IPS DF 4.7 (cell line): ENCODE measurements at regions not wholly inside any gene's neighbourhood (a gene's known extent, or its start where the extent isn't known, plus 50 kb on each side); places are given as distances from the start of the nearest gene placed in this dataset.
"Not testable (repeated sequence)": the region's sequence is repeated elsewhere in the genome, so short reads cannot be mapped to it uniquely, and the experiment has no call there.

Experiments
- DNase-seq: peaks from one replicate; pipeline ENCODE4 v3.0.0-alpha.2; 2013; ENCODE audit warnings: low spot score; ENCODE audit errors: extremely low read depth

GRCh38 chr12:32010631-32011336 is 51.6 kb downstream of the RESF1 start:
- no peak for DNase-seq

GRCh38 chr12:32012249-32012785 is 53.1 kb downstream of the RESF1 start:
- no peak for DNase-seq

GRCh38 chr12:32015036-32015435 is 55.8 kb downstream of the RESF1 start:
- DNase-seq, result no peak

GRCh38 chr12:32016680-32017482 is 57.7 kb downstream of the RESF1 start:
- DNase-seq, result peak; percentile 87

GRCh38 chr12:32021346-32021773 is 62.1 kb downstream of the RESF1 start:
- DNase-seq, result no peak

- DNase-seq, result not testable (repeated sequence)
These were observed 63.2 kb downstream of the RESF1 start for GRCh38 chr12:32022387-32022786.

GRCh38 chr12:32023861-32024260 is 64.6 kb downstream of the RESF1 start:
- not testable (repeated sequence) for DNase-seq

- DNase-seq, result no peak
These were observed 65.8 kb downstream of the RESF1 start for GRCh38 chr12:32024884-32025592.

GRCh38 chr12:32025906-32026305 is 66.7 kb downstream of the RESF1 start:
- no peak for DNase-seq

GRCh38 chr12:32027684-32028365 is 68.6 kb downstream of the RESF1 start:
- no peak for DNase-seq

GRCh38 chr12:32030151-32030550 is 70.9 kb downstream of the RESF1 start:
- no peak for DNase-seq

GRCh38 chr12:32030676-32031075 is 71.5 kb downstream of the RESF1 start:
- no peak for DNase-seq

- no peak for DNase-seq
These were observed 71.9 kb downstream of the RESF1 start for GRCh38 chr12:32031109-32031508.

- DNase-seq, result no peak
These were observed 73.1 kb downstream of the RESF1 start for GRCh38 chr12:32032205-32032810.

- DNase-seq, result no peak
These were observed 73.2 kb upstream of the BICD1 start for GRCh38 chr12:32033406-32033805.

- DNase-seq, result no peak
These were observed 72.6 kb upstream of the BICD1 start for GRCh38 chr12:32034045-32034444.

- no peak for DNase-seq
These were observed 70.0 kb upstream of the BICD1 start for GRCh38 chr12:32036477-32037263.

GRCh38 chr12:32039347-32039746 is 67.3 kb upstream of the BICD1 start:
- no peak for DNase-seq

- DNase-seq, result no peak
These were observed 66.6 kb upstream of the BICD1 start for GRCh38 chr12:32039917-32040575.
